Endothelial cell of umbilical vein (primary cell): ENCODE measurements at regions not wholly inside any gene's neighbourhood (a gene's known extent, or its start where the extent isn't known, plus 50 kb on each side); places are given as distances from the start of the nearest gene placed in this dataset.

Experiments used
- EZH2 ChIP-seq: IDR thresholded peaks from 2 replicates; pipeline ENCODE4 v1.6.1; 2012; ENCODE audit warnings: borderline replicate concordance, low read depth, mild to moderate bottlenecking, moderate library complexity, low read length, inconsistent platforms; ENCODE audit not compliant: severe bottlenecking
- FOS ChIP-seq: IDR thresholded peaks from 2 replicates; pipeline ENCODE4 v1.6.1; 2011; ENCODE audit warnings: mild to moderate bottlenecking, low read length, moderate library complexity, borderline replicate concordance; ENCODE audit not compliant: insufficient read depth
- MAX ChIP-seq: IDR thresholded peaks from 2 replicates; pipeline ENCODE4 v1.6.1; 2011; ENCODE audit not compliant: insufficient read depth, insufficient read length
- MYC ChIP-seq: IDR thresholded peaks from one replicate; pipeline ENCODE4 v1.6.1; 2011; ENCODE audit warnings: mild to moderate bottlenecking, low read depth, low read length
- POLR2A ChIP-seq: IDR thresholded peaks from 2 replicates; pipeline ENCODE4 v1.6.1; 2012; ENCODE audit warnings: low read depth, mild to moderate bottlenecking, control low read depth, low read length
- POLR2AphosphoS5 ChIP-seq: IDR thresholded peaks from 2 replicates; pipeline ENCODE4 v1.6.1; 2012; ENCODE audit warnings: low read depth, mild to moderate bottlenecking, control low read depth, low read length, moderate library complexity; ENCODE audit not compliant: insufficient read depth
- TF ChIP-seq, protein P1 (sequence below), 2 donors: IDR thresholded peaks; 1 replicate in 1 of 2; 2 replicates in 1 of 2; pipeline ENCODE4 v1.5.1; 2011; ENCODE audit warnings: low read length in 2 of 2, mild to moderate bottlenecking in 2 of 2, moderate library complexity in 2 of 2, control low read depth in 1 of 2, inconsistent platforms in 1 of 2, low read depth in 1 of 2; ENCODE audit not compliant: insufficient read depth in 1 of 2; ENCODE audit errors: extremely low read depth in 1 of 2

- TF ChIP-seq, protein P1, sequence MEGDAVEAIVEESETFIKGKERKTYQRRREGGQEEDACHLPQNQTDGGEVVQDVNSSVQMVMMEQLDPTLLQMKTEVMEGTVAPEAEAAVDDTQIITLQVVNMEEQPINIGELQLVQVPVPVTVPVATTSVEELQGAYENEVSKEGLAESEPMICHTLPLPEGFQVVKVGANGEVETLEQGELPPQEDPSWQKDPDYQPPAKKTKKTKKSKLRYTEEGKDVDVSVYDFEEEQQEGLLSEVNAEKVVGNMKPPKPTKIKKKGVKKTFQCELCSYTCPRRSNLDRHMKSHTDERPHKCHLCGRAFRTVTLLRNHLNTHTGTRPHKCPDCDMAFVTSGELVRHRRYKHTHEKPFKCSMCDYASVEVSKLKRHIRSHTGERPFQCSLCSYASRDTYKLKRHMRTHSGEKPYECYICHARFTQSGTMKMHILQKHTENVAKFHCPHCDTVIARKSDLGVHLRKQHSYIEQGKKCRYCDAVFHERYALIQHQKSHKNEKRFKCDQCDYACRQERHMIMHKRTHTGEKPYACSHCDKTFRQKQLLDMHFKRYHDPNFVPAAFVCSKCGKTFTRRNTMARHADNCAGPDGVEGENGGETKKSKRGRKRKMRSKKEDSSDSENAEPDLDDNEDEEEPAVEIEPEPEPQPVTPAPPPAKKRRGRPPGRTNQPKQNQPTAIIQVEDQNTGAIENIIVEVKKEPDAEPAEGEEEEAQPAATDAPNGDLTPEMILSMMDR (IDR thresholded peaks at IDR 0.05; ENCODE audit: extremely low read depth in 1 of 2, insufficient read depth in 1 of 2, low read depth in 1 of 2, low read length in 2 of 2): no peak
- TF ChIP-seq POLR2A: no peak
- no peak for TF ChIP-seq FOS
- no peak for TF ChIP-seq MYC
- no peak for TF ChIP-seq MAX
- TF ChIP-seq EZH2: no peak
- no peak for TF ChIP-seq POLR2AphosphoS5
Measured at GRCh38 chr6:142602972-142603371, 301.2 kb downstream of the ADGRG6 start.
